Type B pancreatic cell (in vitro differentiated cells): ENCODE measurements at regions not wholly inside any gene's neighbourhood (a gene's known extent, or its start where the extent isn't known, plus 50 kb on each side); places are given as distances from the start of the nearest gene placed in this dataset.

ENCODE experiments used
- DNase-seq: peaks from one replicate; pipeline ENCODE4 v3.0.0; 2021; ENCODE audit warnings: mixed read lengths; ENCODE audit not compliant: unreplicated experiment; ENCODE audit errors: extremely low spot score
- H3K27ac Mint-ChIP-seq: 2 replicates; pipeline ENCODE4 v1.8.0; 2021; ENCODE audit warnings: mild to moderate bottlenecking, mixed read lengths
- H3K27me3 Mint-ChIP-seq: 2 replicates; pipeline ENCODE4 v1.8.0; 2021; ENCODE audit warnings: mixed read lengths
- H3K36me3 Mint-ChIP-seq: 2 replicates; pipeline ENCODE4 v1.8.0; 2021; ENCODE audit warnings: mixed read lengths
- H3K4me1 Mint-ChIP-seq: one replicate; pipeline ENCODE4 v1.8.0; 2021; ENCODE audit warnings: mixed read lengths; ENCODE audit not compliant: unreplicated experiment
- H3K4me3 Mint-ChIP-seq: 2 replicates; pipeline ENCODE4 v1.8.0; 2021; ENCODE audit warnings: mild to moderate bottlenecking, mixed read lengths
- H3K9me3 Mint-ChIP-seq: 2 replicates; pipeline ENCODE4 v1.8.0; 2021; ENCODE audit warnings: mixed read lengths
- TF ChIP-seq, protein P1 (sequence below): fragments of 200-600 bp; sonication (generic); conservative IDR thresholded peaks from 2 replicates; pipeline ENCODE4 v1.5.0; 2021; ENCODE audit warnings: antibody characterized with exemption, mild to moderate bottlenecking

DNA sequence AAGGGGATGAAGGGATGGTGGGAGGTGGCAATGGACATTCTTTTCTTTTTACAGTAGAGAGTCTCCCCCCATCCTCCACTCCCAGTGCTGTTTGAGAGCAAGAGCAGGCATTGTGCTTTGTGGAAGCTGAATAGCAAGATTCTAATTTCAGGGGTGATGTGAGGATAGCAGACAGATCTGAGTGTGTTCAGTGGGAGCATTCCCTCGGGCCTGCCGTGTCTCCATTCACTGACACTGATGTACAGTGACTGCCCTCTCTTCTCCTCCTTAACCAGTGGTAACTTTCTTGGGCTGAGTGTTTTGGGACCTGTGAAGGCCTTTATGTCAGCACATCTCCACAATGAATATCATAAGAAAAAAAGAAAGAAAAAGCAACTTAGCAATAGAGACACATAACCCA, 396.6 kb upstream of the RPS6KA3 start:
- Mint-ChIP-seq H3K4me3 (no peak overlapping the region), H3K27me3 (no peaks in the 10 kb centered on the region), H3K9me3 (no peaks in the 10 kb centered on the region), H3K4me1 (peaks cover 16% of the 10 kb centered on the region), H3K27ac (no peak overlapping the region), H3K36me3 (no peaks in the 10 kb centered on the region)
- DNase-seq, result no peak
- TF ChIP-seq, protein P1, sequence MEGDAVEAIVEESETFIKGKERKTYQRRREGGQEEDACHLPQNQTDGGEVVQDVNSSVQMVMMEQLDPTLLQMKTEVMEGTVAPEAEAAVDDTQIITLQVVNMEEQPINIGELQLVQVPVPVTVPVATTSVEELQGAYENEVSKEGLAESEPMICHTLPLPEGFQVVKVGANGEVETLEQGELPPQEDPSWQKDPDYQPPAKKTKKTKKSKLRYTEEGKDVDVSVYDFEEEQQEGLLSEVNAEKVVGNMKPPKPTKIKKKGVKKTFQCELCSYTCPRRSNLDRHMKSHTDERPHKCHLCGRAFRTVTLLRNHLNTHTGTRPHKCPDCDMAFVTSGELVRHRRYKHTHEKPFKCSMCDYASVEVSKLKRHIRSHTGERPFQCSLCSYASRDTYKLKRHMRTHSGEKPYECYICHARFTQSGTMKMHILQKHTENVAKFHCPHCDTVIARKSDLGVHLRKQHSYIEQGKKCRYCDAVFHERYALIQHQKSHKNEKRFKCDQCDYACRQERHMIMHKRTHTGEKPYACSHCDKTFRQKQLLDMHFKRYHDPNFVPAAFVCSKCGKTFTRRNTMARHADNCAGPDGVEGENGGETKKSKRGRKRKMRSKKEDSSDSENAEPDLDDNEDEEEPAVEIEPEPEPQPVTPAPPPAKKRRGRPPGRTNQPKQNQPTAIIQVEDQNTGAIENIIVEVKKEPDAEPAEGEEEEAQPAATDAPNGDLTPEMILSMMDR, result no peak

DNA sequence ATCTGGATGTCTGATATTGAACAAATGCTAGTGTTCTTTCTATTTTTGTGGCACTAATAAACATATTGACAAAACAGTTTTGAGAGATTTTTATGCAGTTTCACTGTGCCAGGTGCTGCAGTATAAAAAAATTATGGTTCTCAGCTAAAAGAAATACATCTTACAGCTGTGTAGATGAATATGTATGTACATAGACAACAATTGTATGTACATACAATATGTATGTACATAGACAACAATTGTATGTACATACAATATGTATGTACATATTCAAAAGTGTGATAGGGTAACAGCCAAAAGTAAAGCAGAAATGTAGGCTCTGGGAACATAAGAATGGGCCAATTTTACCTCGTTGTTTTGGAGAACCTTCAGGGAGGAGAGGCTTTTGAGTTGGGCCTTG, 390.0 kb upstream of the RPS6KA3 start:
- DNase-seq, result no peak
- TF ChIP-seq, protein P1, result no peak
- Mint-ChIP-seq H3K4me1 (no peaks in the 10 kb centered on the region), H3K4me3 (no peak overlapping the region), H3K27me3 (no peaks in the 10 kb centered on the region), H3K9me3 (no peaks in the 10 kb centered on the region), H3K27ac (no peak overlapping the region), H3K36me3 (no peaks in the 10 kb centered on the region)

DNA sequence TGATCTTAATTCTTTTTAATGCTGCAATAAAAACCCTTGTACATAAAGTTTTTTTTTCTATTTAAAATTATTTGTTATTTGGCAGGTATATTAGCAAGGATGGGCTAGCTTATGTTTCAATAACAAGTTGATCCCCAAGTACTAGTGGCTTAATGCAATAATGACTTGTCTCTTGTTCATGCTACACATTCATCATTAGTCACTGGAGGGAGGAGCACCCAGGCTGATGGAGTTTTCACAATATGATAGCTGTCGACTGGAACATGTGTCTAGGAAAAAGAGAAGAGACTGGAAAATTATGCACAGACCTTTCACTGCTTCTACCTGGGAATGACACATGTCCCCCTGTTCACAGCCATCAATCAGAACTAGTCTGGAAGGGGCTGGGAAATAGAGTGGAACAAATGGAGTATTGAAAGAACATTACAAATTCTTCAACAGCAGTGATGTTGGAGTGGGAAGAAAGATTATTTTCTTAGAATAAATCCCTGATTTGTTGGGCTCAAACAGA, 387.9 kb upstream of the RPS6KA3 start:
- Mint-ChIP-seq H3K9me3 (no peaks in the 10 kb centered on the region), H3K4me3 (no peak overlapping the region), H3K27ac (no peak overlapping the region), H3K4me1 (no peaks in the 10 kb centered on the region), H3K36me3 (no peaks in the 10 kb centered on the region), H3K27me3 (no peaks in the 10 kb centered on the region)
- DNase-seq, result no peak
- TF ChIP-seq, protein P1, result no peak

DNA sequence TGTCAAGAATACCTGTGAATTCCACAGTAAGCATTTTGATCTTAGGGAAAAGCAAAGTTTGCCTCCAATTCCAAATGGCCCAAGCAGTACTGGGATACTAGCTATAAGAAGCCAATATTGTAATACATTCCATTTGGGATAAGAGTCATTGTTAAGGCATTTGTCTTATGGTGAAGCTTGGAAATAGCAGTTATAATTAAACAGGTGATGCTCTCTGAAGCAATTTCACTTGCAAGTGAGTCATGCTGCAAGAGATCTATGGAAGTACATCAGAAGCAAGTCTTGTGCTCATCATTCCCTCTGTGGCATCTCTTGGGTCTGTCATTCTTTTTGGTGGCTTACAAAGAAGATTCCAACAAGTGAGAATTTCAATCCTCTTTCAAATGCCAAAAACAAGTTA, 386.4 kb upstream of the RPS6KA3 start:
- Mint-ChIP-seq H3K36me3 (no peaks in the 10 kb centered on the region), H3K4me1 (no peaks in the 10 kb centered on the region), H3K27me3 (no peaks in the 10 kb centered on the region), H3K9me3 (no peaks in the 10 kb centered on the region), H3K27ac (no peak overlapping the region), H3K4me3 (no peak overlapping the region)
- TF ChIP-seq, protein P1, result no peak
- no peak for DNase-seq

DNA sequence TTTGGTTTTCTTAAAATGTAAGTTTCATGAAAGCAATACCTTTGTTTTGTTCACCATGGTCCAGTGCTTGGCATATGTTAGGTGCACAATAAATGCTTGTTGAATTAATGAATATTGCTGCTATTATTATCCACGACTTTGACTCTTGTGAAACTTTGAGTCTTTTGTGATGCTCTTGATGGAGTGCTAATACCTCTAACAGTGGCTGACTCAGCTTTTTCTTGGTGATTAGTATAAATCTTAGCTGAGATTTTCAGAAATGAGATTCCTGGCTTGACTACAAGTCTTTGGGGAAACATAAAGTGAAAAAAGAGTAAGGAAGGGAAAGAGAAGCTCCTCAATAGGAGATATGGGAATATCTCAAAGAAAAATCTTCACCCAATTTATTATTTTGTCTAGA, 375.2 kb upstream of the RPS6KA3 start:
- H3K4me1 Mint-ChIP-seq, result no peaks in the 10 kb centered on the region

More for the DNA sequence above, 375.2 kb upstream of the RPS6KA3 start:
- TF ChIP-seq, protein P1, result no peak
- no peaks in the 10 kb centered on the region for H3K36me3 Mint-ChIP-seq
- H3K27ac Mint-ChIP-seq, result no peak overlapping the region
- no peaks in the 10 kb centered on the region for H3K9me3 Mint-ChIP-seq
- H3K27me3 Mint-ChIP-seq, result peaks cover 3% of the 10 kb centered on the region
- no peak for DNase-seq
- H3K4me3 Mint-ChIP-seq, result no peak overlapping the region
